K562 (cell line): ENCODE measurements at regions not wholly inside any gene's neighbourhood (a gene's known extent, or its start where the extent isn't known, plus 50 kb on each side); places are given as distances from the start of the nearest gene placed in this dataset.

ENCODE experiments used
- ATAC-seq: fragments of 200-7000 bp; cut with Tn5 transposase; 3 replicates; pipeline ENCODE4 v1.9.1; 2020; ENCODE audit warnings: moderate library complexity
- BruUV-seq: library from RNA; stranded (reverse); fragments of 400-500 nt; replicated peaks from 2 replicates; lab custom pipeline; 2021; lab: Mats Ljungman, UMichigan
- CTCF ChIA-PET: fragments of 300-600 bp; formaldehyde crosslinking; extraction: SDS; loops from one replicate; lab custom pipeline; 2021; ENCODE audit warnings: low intra/inter-chr PET ratio; lab: Yijun Ruan, JAX
- POLR2A ChIA-PET: fragments of 300-600, 350-650 bp; sonication (Branson Sonifier 250); formaldehyde crosslinking; extraction: SDS; loops from one replicate; lab custom pipeline; 2021; ENCODE audit warnings: antibody characterized with exemption, inconsistent platforms; lab: Yijun Ruan, JAX
- DNase-seq, 4 experiments: peaks; one replicate each; pipeline versions ENCODE4 v3.0.0 to v3.0.0-alpha.2; 2011 to 2018; ENCODE audit warnings: low spot score in 3 of 4, mixed read lengths in 3 of 4; ENCODE audit errors: extremely low read depth in 1 of 4
- FAIRE-seq: peaks from 2 replicates; lab custom pipeline; 2011; peaks lifted over from hg19 to GRCh38; lab: Jason Lieb, UNC
- H2AFZ ChIP-seq: 2 replicates; pipeline ENCODE4 v1.6.0; 2011; ENCODE audit warnings: low read depth, low read length, control low read depth, inconsistent platforms
- H3K27ac ChIP-seq: fragments of 200-600 bp; 3 replicates; pipeline ENCODE4 v1.8.0; 2011; ENCODE audit warnings: low read depth, mild to moderate bottlenecking, control low read depth, inconsistent platforms, low read length, moderate library complexity, mixed read lengths; ENCODE audit errors: extremely low read depth
- H3K27me3 ChIP-seq, 2 experiments: fragments of 300-600 bp in 1 of 2; 2 replicates in 1 of 2; 3 replicates in 1 of 2; pipeline versions ENCODE4 v1.6.0 to v1.8.0; 2011; ENCODE audit warnings: inconsistent platforms in 2 of 2, low read length in 2 of 2, mild to moderate bottlenecking in 1 of 2, mixed read lengths in 1 of 2, moderate library complexity in 1 of 2; ENCODE audit not compliant: control insufficient read depth in 2 of 2, insufficient read depth in 2 of 2
- H3K36me3 ChIP-seq: fragments of 300-600 bp; 3 replicates; pipeline ENCODE4 v1.8.0; 2011; ENCODE audit warnings: mild to moderate bottlenecking, low read length, inconsistent platforms; ENCODE audit not compliant: control insufficient read depth, insufficient read depth
- H3K4me1 ChIP-seq, 2 experiments: fragments of 200-600 bp in 1 of 2; replicated peaks in 1 of 2; 2 replicates in 1 of 2; 3 replicates in 1 of 2; pipeline versions ENCODE4 v1.5.1 to v1.8.0; 2011; ENCODE audit warnings: inconsistent platforms in 2 of 2, low read length in 2 of 2, mild to moderate bottlenecking in 1 of 2, mixed read lengths in 1 of 2, moderate library complexity in 1 of 2; ENCODE audit not compliant: control insufficient read depth in 2 of 2, insufficient read depth in 2 of 2
- H3K4me2 ChIP-seq: 2 replicates; pipeline ENCODE4 v1.6.1; 2011; ENCODE audit warnings: low read length, control low read depth, inconsistent platforms, mixed read lengths; ENCODE audit not compliant: insufficient read depth
- H3K4me3 ChIP-seq: fragments of 200-600 bp; sonication (generic), shearing (Covaris generic); 2 replicates; pipeline ENCODE4 v1.5.1; 2016; ENCODE audit warnings: control low read depth, inconsistent platforms
- H3K79me2 ChIP-seq: fragments of 200-600 bp; 3 replicates; pipeline ENCODE4 v1.8.0; 2011; ENCODE audit warnings: low read length, inconsistent platforms; ENCODE audit not compliant: control insufficient read depth, insufficient read depth
- H3K9ac ChIP-seq, 2 experiments: 2 replicates each; pipeline versions ENCODE4 v1.6.0 to v1.6.1; 2011; ENCODE audit warnings: low read depth in 2 of 2, low read length in 2 of 2, control low read depth in 1 of 2, inconsistent platforms in 1 of 2, mild to moderate bottlenecking in 1 of 2, mixed read lengths in 1 of 2; ENCODE audit not compliant: insufficient read depth in 1 of 2
- H3K9me1 ChIP-seq: one replicate; pipeline ENCODE4 v1.6.0; 2011; ENCODE audit warnings: inconsistent platforms, mild to moderate bottlenecking, low read length, moderate library complexity; ENCODE audit not compliant: control insufficient read depth, insufficient read depth
- H3K9me3 ChIP-seq: replicated peaks from 2 replicates; pipeline ENCODE4 v1.5.1; 2011; ENCODE audit warnings: low read depth, low read length, inconsistent platforms; ENCODE audit not compliant: control insufficient read depth, insufficient read depth
- H4K20me1 ChIP-seq: replicated peaks from 2 replicates; pipeline ENCODE4 v1.6.1; 2011; ENCODE audit warnings: low read length, inconsistent platforms, mixed read lengths; ENCODE audit not compliant: control insufficient read depth, insufficient read depth
- ETS2 ChIP-seq: IDR thresholded peaks from 2 replicates; pipeline ENCODE4 v1.6.1; 2016; ENCODE audit warnings: borderline replicate concordance, missing genetic modification characterization, mild to moderate bottlenecking, moderate library complexity, missing compliant biosample characterization; ENCODE audit not compliant: poor library complexity, severe bottlenecking
- MTF1 ChIP-seq: fragments of 250-450 bp; sonication (Bioruptor Pico); IDR thresholded peaks from 2 replicates; pipeline ENCODE4 v1.9.0; 2021; ENCODE audit warnings: moderate library complexity, mild to moderate bottlenecking, inconsistent platforms, borderline replicate concordance
- RBBP5 ChIP-seq: fragments of 200-600 bp; sonication (generic); IDR thresholded peaks from 2 replicates; pipeline ENCODE4 v1.6.1; 2012; ENCODE audit warnings: borderline replicate concordance, mild to moderate bottlenecking, low read length, control low read depth, inconsistent platforms; ENCODE audit not compliant: insufficient read depth, poor library complexity, severe bottlenecking
- STAT5A ChIP-seq: IDR thresholded peaks from 2 replicates; pipeline ENCODE4 v1.6.1; 2012; ENCODE audit warnings: low read length, inconsistent platforms, borderline replicate concordance
- THRAP3 ChIP-seq: fragments of 450-650 bp; IDR thresholded peaks from 2 replicates; pipeline ENCODE4 v1.6.1; 2016; ENCODE audit warnings: mild to moderate bottlenecking, inconsistent platforms, borderline replicate concordance
- WGBS: fragments of 100-300 bp; shearing (Covaris generic); methylation state at CpG from one replicate; pipeline ENCODE4 v1.1.6; 2016; ENCODE audit warnings: low coverage, mixed read lengths; ENCODE audit not compliant: insufficient coverage; ENCODE audit errors: missing lambda C conversion rate; 5-methylcytosine and 5-hydroxymethylcytosine counted together
- in situ Hi-C: fragments of 300-500 bp; cut with MboI; formaldehyde crosslinking; loops from 4 replicates; pipeline ENCODE4 v1.15.0; 2018; ENCODE audit warnings: inconsistent platforms, mixed read lengths
- intact Hi-C: fragments of 100-400 bp; cut with micrococcal nuclease; formaldehyde crosslinking; loops from 2 replicates; pipeline ENCODE4 v1.14.2; 2022
- TF ChIP-seq, protein P1 (sequence below), 2 experiments: fragments of 450-650 bp; IDR thresholded peaks; 2 replicates each; pipeline ENCODE4 v1.6.1; 2018; ENCODE audit warnings: mild to moderate bottlenecking in 2 of 2, low read depth in 1 of 2; ENCODE audit not compliant: partially characterized antibody in 2 of 2
- TF ChIP-seq, protein P2 (sequence below): sonication (generic); formaldehyde crosslinking; IDR thresholded peaks from 2 replicates; pipeline ENCODE4 v1.8.1; 2023; ENCODE audit warnings: mild to moderate bottlenecking, missing genetic modification reagents

DNA sequence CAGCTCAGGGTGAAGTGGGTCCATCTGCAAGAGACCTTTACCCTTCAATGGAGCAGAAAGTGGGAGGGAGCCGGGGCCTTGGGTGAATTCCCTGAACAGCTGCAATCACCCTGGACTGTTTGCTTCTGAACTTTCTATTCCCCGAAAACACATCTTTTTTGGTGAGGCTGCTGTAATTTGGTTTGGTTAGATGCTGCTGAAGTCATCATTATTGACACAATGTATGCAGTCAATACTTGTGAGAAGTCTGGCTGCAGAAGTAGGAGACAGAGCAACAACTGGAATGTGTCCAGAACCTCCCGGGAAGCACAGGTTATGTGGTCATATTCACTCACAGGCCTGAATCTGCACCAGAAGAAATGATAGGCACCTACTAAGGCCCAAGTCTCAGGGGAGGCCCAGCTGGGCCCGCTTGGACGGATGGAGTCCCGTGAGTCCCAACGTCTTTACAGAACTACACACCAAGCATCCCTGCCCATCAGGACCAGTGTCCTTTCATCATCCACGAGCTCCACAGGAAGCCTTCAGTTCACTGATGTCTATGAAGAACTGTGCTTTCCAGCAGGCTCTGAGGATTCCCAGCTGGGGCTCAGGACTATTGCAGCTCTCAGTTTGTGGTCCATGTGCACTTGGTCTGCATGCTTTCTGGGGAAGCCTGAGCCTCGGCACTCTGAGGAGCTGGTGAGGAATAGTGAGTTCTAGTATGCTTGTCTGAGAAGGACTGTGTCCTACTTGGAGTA is 177.6 kb downstream of the THBS2 start:
- Histone ChIP-seq H3K4me1 (no peaks in the 10 kb centered on the region), H3K9ac (no peak overlapping the region), H3K27me3 (peaks cover 24 to 51% of the 10 kb centered on the region in 2 experiments; a peak in 4 of 5 replicates), H3K27ac (no peak overlapping the region), H3K79me2 (no peaks in the 10 kb centered on the region), H3K4me3 (no peak overlapping the region), H4K20me1 (no peaks in the 10 kb centered on the region), H3K36me3 (no peaks in the 10 kb centered on the region)
- POLR2A ChIA-PET: interaction anchor here (1.4 kb wide), 1 partner anchor 10 kb away, joined by 4 read pairs; no protein-coding TSS in a partner anchor
- CTCF ChIA-PET: no interaction called here
- 2% methylated on average over 9 of the region's 9 CpGs for WGBS
- in situ Hi-C loops: no loop called here
- TF ChIP-seq ETS2 (tag) (no peak), MTF1 (CRISPR knock-in tag) (no peak), STAT5A (no peak)
- TF ChIP-seq, all 486 proteins: peak for 0
- no peaks in the 10 kb centered on the region for H3K9me3 ChIP-seq
- no peak overlapping the region for H3K4me2 ChIP-seq
- FAIRE-seq: no peak
- H2AFZ ChIP-seq: no peak overlapping the region
- no TSS peak for BruUV-seq
- intact Hi-C loops: no loop called here
- no peak for DNase-seq
- H3K9me1 ChIP-seq: no peaks in the 10 kb centered on the region
- ATAC-seq: no peak

DNA sequence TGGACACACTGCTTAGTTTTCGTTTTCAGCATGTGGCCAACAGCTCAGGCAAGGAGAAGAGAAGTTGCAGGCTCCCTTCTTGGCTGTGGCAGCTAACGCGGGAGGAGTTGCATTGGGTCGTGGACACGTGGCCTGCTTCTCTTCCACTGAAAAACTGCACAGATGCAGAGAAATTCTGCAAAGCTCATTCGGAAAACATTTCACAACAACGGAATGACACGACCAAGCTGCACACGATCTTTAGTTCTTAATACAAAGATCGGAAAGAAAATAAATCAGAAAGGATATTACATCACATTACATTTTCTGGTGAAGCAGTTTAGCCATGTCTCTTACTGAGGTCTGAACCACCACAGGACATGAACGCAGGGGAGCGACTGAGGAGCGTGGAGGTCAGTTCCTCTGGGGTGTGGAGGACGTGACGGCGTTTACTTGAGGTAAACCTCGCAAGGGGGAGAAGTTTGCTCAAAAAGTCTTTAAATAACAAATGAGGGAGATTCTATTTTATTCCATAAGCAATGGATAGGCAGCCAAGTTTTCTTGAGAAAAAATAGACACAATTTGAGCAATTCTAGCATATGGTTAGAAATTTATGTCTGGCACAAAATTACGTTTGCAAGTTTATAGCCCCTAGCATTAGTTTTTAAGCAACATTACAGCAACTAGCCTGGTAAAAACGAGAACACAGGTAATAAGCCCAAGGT is 178.3 kb downstream of the THBS2 start:
- no peak for DNase-seq
- H3K4me1 ChIP-seq: no peaks in the 10 kb centered on the region
- H3K79me2 ChIP-seq: no peaks in the 10 kb centered on the region
- ChIA-PET POLR2A (interaction anchor here (1.4 kb wide), 1 partner anchor 11 kb away, joined by 4 read pairs; no protein-coding TSS in a partner anchor), CTCF (no interaction called here)
- H3K4me2 ChIP-seq: no peak overlapping the region
- no peaks in the 10 kb centered on the region for H3K9me1 ChIP-seq
- no peaks in the 10 kb centered on the region for H3K36me3 ChIP-seq
- H3K27me3 ChIP-seq: peaks cover 24 to 54% of the 10 kb centered on the region in 2 experiments; a peak in 4 of 5 replicates
- no peak for FAIRE-seq
- H3K27ac ChIP-seq: no peak overlapping the region
- no peak overlapping the region for H3K4me3 ChIP-seq
- H2AFZ ChIP-seq: no peak overlapping the region
- WGBS: under 1% methylated on average over 19 of the region's 19 CpGs
- in situ Hi-C loops (no loop called here), intact Hi-C loops (no loop called here)
- no peak for ATAC-seq
- no peaks in the 10 kb centered on the region for H4K20me1 ChIP-seq
- no peak overlapping the region for H3K9ac ChIP-seq
- H3K9me3 ChIP-seq: no peaks in the 10 kb centered on the region
- BruUV-seq: no TSS peak
- TF ChIP-seq THRAP3 (no peak), RBBP5 (no peak)
- TF ChIP-seq, protein P1, sequence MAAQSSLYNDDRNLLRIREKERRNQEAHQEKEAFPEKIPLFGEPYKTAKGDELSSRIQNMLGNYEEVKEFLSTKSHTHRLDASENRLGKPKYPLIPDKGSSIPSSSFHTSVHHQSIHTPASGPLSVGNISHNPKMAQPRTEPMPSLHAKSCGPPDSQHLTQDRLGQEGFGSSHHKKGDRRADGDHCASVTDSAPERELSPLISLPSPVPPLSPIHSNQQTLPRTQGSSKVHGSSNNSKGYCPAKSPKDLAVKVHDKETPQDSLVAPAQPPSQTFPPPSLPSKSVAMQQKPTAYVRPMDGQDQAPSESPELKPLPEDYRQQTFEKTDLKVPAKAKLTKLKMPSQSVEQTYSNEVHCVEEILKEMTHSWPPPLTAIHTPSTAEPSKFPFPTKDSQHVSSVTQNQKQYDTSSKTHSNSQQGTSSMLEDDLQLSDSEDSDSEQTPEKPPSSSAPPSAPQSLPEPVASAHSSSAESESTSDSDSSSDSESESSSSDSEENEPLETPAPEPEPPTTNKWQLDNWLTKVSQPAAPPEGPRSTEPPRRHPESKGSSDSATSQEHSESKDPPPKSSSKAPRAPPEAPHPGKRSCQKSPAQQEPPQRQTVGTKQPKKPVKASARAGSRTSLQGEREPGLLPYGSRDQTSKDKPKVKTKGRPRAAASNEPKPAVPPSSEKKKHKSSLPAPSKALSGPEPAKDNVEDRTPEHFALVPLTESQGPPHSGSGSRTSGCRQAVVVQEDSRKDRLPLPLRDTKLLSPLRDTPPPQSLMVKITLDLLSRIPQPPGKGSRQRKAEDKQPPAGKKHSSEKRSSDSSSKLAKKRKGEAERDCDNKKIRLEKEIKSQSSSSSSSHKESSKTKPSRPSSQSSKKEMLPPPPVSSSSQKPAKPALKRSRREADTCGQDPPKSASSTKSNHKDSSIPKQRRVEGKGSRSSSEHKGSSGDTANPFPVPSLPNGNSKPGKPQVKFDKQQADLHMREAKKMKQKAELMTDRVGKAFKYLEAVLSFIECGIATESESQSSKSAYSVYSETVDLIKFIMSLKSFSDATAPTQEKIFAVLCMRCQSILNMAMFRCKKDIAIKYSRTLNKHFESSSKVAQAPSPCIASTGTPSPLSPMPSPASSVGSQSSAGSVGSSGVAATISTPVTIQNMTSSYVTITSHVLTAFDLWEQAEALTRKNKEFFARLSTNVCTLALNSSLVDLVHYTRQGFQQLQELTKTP (IDR thresholded peaks at IDR 0.05; ENCODE audit: low read depth in 1 of 2, partially characterized antibody in 2 of 2): no peak
- TF ChIP-seq, protein P2, sequence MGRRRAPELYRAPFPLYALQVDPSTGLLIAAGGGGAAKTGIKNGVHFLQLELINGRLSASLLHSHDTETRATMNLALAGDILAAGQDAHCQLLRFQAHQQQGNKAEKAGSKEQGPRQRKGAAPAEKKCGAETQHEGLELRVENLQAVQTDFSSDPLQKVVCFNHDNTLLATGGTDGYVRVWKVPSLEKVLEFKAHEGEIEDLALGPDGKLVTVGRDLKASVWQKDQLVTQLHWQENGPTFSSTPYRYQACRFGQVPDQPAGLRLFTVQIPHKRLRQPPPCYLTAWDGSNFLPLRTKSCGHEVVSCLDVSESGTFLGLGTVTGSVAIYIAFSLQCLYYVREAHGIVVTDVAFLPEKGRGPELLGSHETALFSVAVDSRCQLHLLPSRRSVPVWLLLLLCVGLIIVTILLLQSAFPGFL (CRISPR knock-in tag): no peak
